DOHH2 (cell line): ENCODE measurements at regions not wholly inside any gene's neighbourhood (a gene's known extent, or its start where the extent isn't known, plus 50 kb on each side); places are given as distances from the start of the nearest gene placed in this dataset.

Source experiments
- EZH2phosphoT487 ChIP-seq: fragments of 200-600 bp; sonication (generic); IDR thresholded peaks from 2 replicates; pipeline ENCODE4 v1.6.1; 2017; ENCODE audit warnings: borderline replicate concordance, mild to moderate bottlenecking, antibody characterized with exemption, low read length, moderate library complexity, mixed read lengths
- TF ChIP-seq, protein P1 (sequence below): fragments of 200-600 bp; sonication (generic); IDR thresholded peaks from one replicate; pipeline ENCODE4 v1.5.1; 2014; ENCODE audit warnings: antibody characterized with exemption, mild to moderate bottlenecking, low read depth, low read length; ENCODE audit not compliant: poor library complexity, severe bottlenecking

GRCh38 chr4:154120690-154121345, 331.9 kb upstream of the SFRP2 start:
- TF ChIP-seq, protein P1, sequence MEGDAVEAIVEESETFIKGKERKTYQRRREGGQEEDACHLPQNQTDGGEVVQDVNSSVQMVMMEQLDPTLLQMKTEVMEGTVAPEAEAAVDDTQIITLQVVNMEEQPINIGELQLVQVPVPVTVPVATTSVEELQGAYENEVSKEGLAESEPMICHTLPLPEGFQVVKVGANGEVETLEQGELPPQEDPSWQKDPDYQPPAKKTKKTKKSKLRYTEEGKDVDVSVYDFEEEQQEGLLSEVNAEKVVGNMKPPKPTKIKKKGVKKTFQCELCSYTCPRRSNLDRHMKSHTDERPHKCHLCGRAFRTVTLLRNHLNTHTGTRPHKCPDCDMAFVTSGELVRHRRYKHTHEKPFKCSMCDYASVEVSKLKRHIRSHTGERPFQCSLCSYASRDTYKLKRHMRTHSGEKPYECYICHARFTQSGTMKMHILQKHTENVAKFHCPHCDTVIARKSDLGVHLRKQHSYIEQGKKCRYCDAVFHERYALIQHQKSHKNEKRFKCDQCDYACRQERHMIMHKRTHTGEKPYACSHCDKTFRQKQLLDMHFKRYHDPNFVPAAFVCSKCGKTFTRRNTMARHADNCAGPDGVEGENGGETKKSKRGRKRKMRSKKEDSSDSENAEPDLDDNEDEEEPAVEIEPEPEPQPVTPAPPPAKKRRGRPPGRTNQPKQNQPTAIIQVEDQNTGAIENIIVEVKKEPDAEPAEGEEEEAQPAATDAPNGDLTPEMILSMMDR, result no peak
- no peak for TF ChIP-seq EZH2phosphoT487
